Fibroblast of skin of back (primary cell): ENCODE measurements at regions not wholly inside any gene's neighbourhood (a gene's known extent, or its start where the extent isn't known, plus 50 kb on each side); places are given as distances from the start of the nearest gene placed in this dataset.
"Not testable (repeated sequence)": the region's sequence is repeated elsewhere in the genome, so short reads cannot be mapped to it uniquely, and the experiment has no call there.

Experiments used
- DNase-seq: peaks from one replicate; pipeline ENCODE4 v3.0.0-alpha.2; 2013

GRCh38 chr6:106797186-106797585 lies 167.8 kb downstream of the QRSL1 start:
- no peak for DNase-seq

GRCh38 chr6:106796781-106797180 lies 167.4 kb downstream of the QRSL1 start:
- DNase-seq: no peak

- no peak for DNase-seq
These were observed 164.8 kb downstream of the QRSL1 start for GRCh38 chr6:106794129-106794528.

- DNase-seq: no peak
These were observed 163.3 kb downstream of the QRSL1 start for GRCh38 chr6:106792536-106793236.

- no peak for DNase-seq
These were observed 161.6 kb downstream of the QRSL1 start for GRCh38 chr6:106790935-106791334.

- no peak for DNase-seq
These were observed 160.9 kb downstream of the QRSL1 start for GRCh38 chr6:106790149-106790770.

- no peak for DNase-seq
These were observed 160.2 kb downstream of the QRSL1 start for GRCh38 chr6:106789428-106790148.

- no peak for DNase-seq
These were observed 159.4 kb downstream of the QRSL1 start for GRCh38 chr6:106788761-106789160.

GRCh38 chr6:106787327-106788196 lies 158.2 kb downstream of the QRSL1 start:
- no peak for DNase-seq

- no peak for DNase-seq
These were observed 155.9 kb downstream of the QRSL1 start for GRCh38 chr6:106785298-106785697.

- DNase-seq: no peak
These were observed 154.5 kb downstream of the QRSL1 start for GRCh38 chr6:106783640-106784566.

- DNase-seq: no peak
These were observed 153.3 kb downstream of the QRSL1 start for GRCh38 chr6:106782536-106783285.

- not testable (repeated sequence) for DNase-seq
These were observed 150.2 kb downstream of the QRSL1 start for GRCh38 chr6:106779552-106779951.

GRCh38 chr6:106778943-106779342 lies 149.6 kb downstream of the QRSL1 start:
- DNase-seq: no peak

- DNase-seq: no peak
These were observed 144.7 kb downstream of the QRSL1 start for GRCh38 chr6:106773996-106774629.

- DNase-seq: no peak
These were observed 144.1 kb downstream of the QRSL1 start for GRCh38 chr6:106773522-106773921.

- no peak for DNase-seq
These were observed 143.1 kb downstream of the QRSL1 start for GRCh38 chr6:106772270-106773142.

GRCh38 chr6:106771822-106772221 lies 142.4 kb downstream of the QRSL1 start:
- no peak for DNase-seq

- no peak for DNase-seq
These were observed 141.3 kb downstream of the QRSL1 start for GRCh38 chr6:106770663-106771062.
